ENCODE measurements at regions not wholly inside any gene's neighbourhood (a gene's known extent, or its start where the extent isn't known, plus 50 kb on each side); places are given as distances from the start of the nearest gene placed in this dataset.

- no peak for DNase-seq (ENCODE audit: extremely low read depth, low read depth)
Measured at GRCh38 chr5:152102057-152102456, 177.4 kb upstream of the GLRA1 start.

GRCh38 chr5:152100462-152100861 lies 175.8 kb upstream of the GLRA1 start:
- TF ChIP-seq CTCF (IDR thresholded peaks at IDR 0.05; ENCODE audit: low read depth, low read length), result no peak
- no peak for DNase-seq (ENCODE audit: extremely low read depth, low read depth)

More at GRCh38 chr5:152102057-152102456, 177.4 kb upstream of the GLRA1 start:
- no peak for TF ChIP-seq CTCF (IDR thresholded peaks at IDR 0.05; ENCODE audit: low read depth, low read length)

DNA sequence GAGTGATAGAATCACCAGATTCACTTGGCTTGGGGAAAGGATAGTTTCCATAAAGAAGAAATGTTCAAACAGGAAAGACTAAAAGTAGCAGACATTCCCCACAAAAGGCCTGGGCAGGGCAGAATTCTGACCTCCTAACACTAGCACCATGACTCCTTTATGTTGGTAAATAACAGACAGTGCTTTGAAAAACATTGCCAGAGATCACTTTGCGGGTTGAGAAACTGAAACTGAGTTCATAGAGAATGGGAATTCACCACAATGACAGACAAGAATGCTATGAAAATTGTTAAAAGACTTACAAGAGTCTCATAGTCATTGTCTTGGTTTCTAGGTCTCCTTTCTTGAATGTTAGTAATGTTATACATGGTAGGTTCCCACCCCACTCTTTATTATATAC lies 172.5 kb upstream of the GLRA1 start:
- TF ChIP-seq CTCF (IDR thresholded peaks at IDR 0.05; ENCODE audit: low read depth, low read length), result no peak
- no peak for DNase-seq (ENCODE audit: extremely low read depth, low read depth)

- no peak for DNase-seq (ENCODE audit: extremely low read depth, low read depth)
- no peak for TF ChIP-seq CTCF (IDR thresholded peaks at IDR 0.05; ENCODE audit: low read depth, low read length)
Measured at GRCh38 chr5:152094716-152095115, 170.1 kb upstream of the GLRA1 start.

DNA sequence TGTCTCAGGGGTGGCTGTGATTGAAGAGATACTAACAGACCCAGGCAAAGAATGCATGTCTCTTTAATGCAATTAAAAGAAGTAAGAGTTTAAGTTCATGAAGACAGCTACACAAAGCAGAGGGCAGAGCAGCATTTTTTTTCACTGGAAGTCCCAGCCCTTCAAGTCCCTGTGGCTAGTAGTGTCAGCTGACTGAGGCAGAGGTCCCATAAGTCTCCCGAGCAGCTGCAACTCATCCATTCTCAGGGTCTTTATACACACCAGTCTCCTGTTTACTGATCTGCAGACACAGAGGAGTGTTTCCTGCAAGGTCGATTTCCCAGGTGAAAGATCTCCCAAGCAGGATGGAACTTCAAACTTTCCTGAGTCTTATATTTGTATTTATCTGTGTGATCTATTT lies 169.4 kb upstream of the GLRA1 start:
- no peak for TF ChIP-seq CTCF (IDR thresholded peaks at IDR 0.05; ENCODE audit: low read depth, low read length)
- DNase-seq (ENCODE audit: extremely low read depth, low read depth), result no peak

DNA sequence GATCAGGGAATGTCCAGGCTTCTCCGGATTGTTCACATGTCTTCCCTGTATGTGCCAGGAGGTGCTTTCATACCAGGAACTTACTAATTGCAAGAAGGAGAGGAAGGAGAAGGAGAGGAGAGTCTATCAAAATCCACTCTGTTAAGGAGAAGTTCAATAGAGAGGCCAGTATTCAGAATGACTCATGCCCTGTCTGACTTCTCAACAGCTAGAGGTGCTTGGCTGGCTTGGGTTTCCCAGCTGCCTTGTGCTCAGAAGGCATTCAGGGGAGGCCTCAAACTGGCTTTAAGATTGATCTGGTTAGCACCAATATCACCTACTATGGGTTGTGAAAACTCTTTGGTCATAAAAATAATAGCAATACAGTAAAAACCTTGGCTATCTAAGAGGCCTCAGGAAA lies 167.9 kb upstream of the GLRA1 start:
- TF ChIP-seq CTCF (IDR thresholded peaks at IDR 0.05; ENCODE audit: low read depth, low read length), result no peak
- DNase-seq (ENCODE audit: extremely low read depth, low read depth), result no peak

GRCh38 chr5:152089644-152090043 lies 165.0 kb upstream of the GLRA1 start:
- no peak for TF ChIP-seq CTCF (IDR thresholded peaks at IDR 0.05; ENCODE audit: low read depth, low read length)

More at GRCh38 chr5:152089644-152090043, 165.0 kb upstream of the GLRA1 start:
- DNase-seq (ENCODE audit: extremely low read depth, low read depth), result no peak

Measured in AG09319 (cell line).